ENCODE measurements at regions not wholly inside any gene's neighbourhood (a gene's known extent, or its start where the extent isn't known, plus 50 kb on each side); places are given as distances from the start of the nearest gene placed in this dataset.

DNA sequence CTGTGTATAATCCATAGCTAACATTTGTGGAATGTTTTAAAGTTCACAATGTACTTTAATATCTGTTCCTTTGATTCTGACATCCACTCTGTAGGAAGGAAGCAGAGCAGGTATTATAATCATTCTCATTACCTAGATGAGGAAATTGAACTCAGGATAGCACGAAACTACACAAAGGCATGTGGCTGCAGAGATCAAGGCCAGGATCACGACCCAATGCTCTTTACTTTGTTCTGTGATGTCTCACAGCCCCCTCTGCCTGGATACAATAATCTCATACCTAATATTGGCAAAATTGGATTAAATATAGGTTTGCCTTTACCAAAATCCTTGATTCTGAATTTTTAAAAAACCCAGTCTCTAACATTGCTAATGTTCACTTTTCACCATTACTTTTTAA is 298.0 kb upstream of the KITLG start:
- Histone ChIP-seq H3K79me2 (ENCODE audit: insufficient read depth) (no peaks in the 10 kb centered on the region), H3F3A (replicated peaks; ENCODE audit: insufficient read depth) (no peaks in the 10 kb centered on the region), H3K27me3 (ENCODE audit: insufficient read depth) (no peaks in the 10 kb centered on the region), H3K4me2 (no peak overlapping the region), H2AFZ (ENCODE audit: low read depth) (0 out of 2 replicates have a peak overlapping the region, but pooled peaks have one; percentile 5), H3K9ac (no peak overlapping the region), H3K4me3 (ENCODE audit: low read depth in 2 of 2, low read length in 1 of 2) (no peak overlapping the region), H4K20me1 (ENCODE audit: insufficient read depth) (no peaks in the 10 kb centered on the region), H3K27ac (ENCODE audit: low read depth in 2 of 2, low read length in 1 of 2) (no peak overlapping the region), H3K4me1 (ENCODE audit: control insufficient read depth in 1 of 2, insufficient read depth in 2 of 2, low read depth in 1 of 2, low read length in 1 of 2) (no peaks in the 10 kb centered on the region), H3K9me2 (0 out of 2 replicates have a peak, but pooled peaks cover 3% of the 10 kb centered on the region), H3K9me3 (no peaks in the 10 kb centered on the region), H3K36me3 (replicated peaks in 1 of 2; ENCODE audit: control insufficient read depth in 1 of 2, insufficient read depth in 2 of 2, low read length in 1 of 2) (no peaks in the 10 kb centered on the region)
- DNase-seq: no peak
- whole genome bisulfite sequencing (ENCODE audit: low lambda C conversion rate): 81% methylated on average over 2 of the region's 2 CpGs
- ChIA-PET CTCF (no interaction called here), POLR2A (no interaction called here)
- TF ChIP-seq MXI1 (IDR thresholded peaks at IDR 0.05; ENCODE audit: low read depth, low read length) (no peak), NRF1 (IDR thresholded peaks at IDR 0.05; ENCODE audit: low read depth, low read length) (no peak), SMC3 (IDR thresholded peaks at IDR 0.05; ENCODE audit: low read depth, low read length) (no peak), TCF12 (IDR thresholded peaks at IDR 0.05) (no peak), ELF1 (IDR thresholded peaks at IDR 0.05) (no peak), TEAD4 (IDR thresholded peaks at IDR 0.05; ENCODE audit: borderline replicate concordance, insufficient read depth) (no peak), EZH2phosphoT487 (IDR thresholded peaks at IDR 0.05; ENCODE audit: borderline replicate concordance, low read depth) (no peak), EP300 (IDR thresholded peaks at IDR 0.05; ENCODE audit: borderline replicate concordance in 1 of 2, low read depth in 1 of 2, low read length in 1 of 2) (no peak), RAD21 (IDR thresholded peaks at IDR 0.05; ENCODE audit: low read length) (no peak), RFX5 (IDR thresholded peaks at IDR 0.05; ENCODE audit: low read length) (no peak)
- TF ChIP-seq, protein P1, sequence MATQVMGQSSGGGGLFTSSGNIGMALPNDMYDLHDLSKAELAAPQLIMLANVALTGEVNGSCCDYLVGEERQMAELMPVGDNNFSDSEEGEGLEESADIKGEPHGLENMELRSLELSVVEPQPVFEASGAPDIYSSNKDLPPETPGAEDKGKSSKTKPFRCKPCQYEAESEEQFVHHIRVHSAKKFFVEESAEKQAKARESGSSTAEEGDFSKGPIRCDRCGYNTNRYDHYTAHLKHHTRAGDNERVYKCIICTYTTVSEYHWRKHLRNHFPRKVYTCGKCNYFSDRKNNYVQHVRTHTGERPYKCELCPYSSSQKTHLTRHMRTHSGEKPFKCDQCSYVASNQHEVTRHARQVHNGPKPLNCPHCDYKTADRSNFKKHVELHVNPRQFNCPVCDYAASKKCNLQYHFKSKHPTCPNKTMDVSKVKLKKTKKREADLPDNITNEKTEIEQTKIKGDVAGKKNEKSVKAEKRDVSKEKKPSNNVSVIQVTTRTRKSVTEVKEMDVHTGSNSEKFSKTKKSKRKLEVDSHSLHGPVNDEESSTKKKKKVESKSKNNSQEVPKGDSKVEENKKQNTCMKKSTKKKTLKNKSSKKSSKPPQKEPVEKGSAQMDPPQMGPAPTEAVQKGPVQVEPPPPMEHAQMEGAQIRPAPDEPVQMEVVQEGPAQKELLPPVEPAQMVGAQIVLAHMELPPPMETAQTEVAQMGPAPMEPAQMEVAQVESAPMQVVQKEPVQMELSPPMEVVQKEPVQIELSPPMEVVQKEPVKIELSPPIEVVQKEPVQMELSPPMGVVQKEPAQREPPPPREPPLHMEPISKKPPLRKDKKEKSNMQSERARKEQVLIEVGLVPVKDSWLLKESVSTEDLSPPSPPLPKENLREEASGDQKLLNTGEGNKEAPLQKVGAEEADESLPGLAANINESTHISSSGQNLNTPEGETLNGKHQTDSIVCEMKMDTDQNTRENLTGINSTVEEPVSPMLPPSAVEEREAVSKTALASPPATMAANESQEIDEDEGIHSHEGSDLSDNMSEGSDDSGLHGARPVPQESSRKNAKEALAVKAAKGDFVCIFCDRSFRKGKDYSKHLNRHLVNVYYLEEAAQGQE (IDR thresholded peaks at IDR 0.05; ENCODE audit: low read depth, low read length): no peak
- TF ChIP-seq, protein P2, sequence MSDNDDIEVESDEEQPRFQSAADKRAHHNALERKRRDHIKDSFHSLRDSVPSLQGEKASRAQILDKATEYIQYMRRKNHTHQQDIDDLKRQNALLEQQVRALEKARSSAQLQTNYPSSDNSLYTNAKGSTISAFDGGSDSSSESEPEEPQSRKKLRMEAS (IDR thresholded peaks at IDR 0.05; ENCODE audit: low read depth): no peak
- TF ChIP-seq, protein P3, sequence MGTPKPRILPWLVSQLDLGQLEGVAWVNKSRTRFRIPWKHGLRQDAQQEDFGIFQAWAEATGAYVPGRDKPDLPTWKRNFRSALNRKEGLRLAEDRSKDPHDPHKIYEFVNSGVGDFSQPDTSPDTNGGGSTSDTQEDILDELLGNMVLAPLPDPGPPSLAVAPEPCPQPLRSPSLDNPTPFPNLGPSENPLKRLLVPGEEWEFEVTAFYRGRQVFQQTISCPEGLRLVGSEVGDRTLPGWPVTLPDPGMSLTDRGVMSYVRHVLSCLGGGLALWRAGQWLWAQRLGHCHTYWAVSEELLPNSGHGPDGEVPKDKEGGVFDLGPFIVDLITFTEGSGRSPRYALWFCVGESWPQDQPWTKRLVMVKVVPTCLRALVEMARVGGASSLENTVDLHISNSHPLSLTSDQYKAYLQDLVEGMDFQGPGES (IDR thresholded peaks at IDR 0.05; ENCODE audit: low read depth, low read length): no peak
- TF ChIP-seq, protein P4, sequence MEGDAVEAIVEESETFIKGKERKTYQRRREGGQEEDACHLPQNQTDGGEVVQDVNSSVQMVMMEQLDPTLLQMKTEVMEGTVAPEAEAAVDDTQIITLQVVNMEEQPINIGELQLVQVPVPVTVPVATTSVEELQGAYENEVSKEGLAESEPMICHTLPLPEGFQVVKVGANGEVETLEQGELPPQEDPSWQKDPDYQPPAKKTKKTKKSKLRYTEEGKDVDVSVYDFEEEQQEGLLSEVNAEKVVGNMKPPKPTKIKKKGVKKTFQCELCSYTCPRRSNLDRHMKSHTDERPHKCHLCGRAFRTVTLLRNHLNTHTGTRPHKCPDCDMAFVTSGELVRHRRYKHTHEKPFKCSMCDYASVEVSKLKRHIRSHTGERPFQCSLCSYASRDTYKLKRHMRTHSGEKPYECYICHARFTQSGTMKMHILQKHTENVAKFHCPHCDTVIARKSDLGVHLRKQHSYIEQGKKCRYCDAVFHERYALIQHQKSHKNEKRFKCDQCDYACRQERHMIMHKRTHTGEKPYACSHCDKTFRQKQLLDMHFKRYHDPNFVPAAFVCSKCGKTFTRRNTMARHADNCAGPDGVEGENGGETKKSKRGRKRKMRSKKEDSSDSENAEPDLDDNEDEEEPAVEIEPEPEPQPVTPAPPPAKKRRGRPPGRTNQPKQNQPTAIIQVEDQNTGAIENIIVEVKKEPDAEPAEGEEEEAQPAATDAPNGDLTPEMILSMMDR (IDR thresholded peaks at IDR 0.05): no peak
